Sigmoid colon (tissue), 6 donors: ENCODE measurements at regions not wholly inside any gene's neighbourhood (a gene's known extent, or its start where the extent isn't known, plus 50 kb on each side); places are given as distances from the start of the nearest gene placed in this dataset.
A peak's percentile ranks its signal among the peaks of the same experiment; 100 is the strongest.

Source experiments
- DNase-seq: peaks from one replicate; pipeline ENCODE4 v3.0.0-alpha.2; 2019
- H3K27ac ChIP-seq, 4 donors: fragments of 200-600 bp; sonication (generic); one replicate each; pipeline ENCODE4 v1.5.1; 2016 to 2019; ENCODE audit warnings: mild to moderate bottlenecking in 1 of 4
- H3K27me3 ChIP-seq, 3 donors: fragments of 200-600 bp; sonication (generic); one replicate each; pipeline ENCODE4 v1.5.1; 2019; ENCODE audit warnings: mild to moderate bottlenecking in 1 of 3
- H3K36me3 ChIP-seq, 4 donors: fragments of 200-600 bp; sonication (generic); one replicate each; pipeline ENCODE4 v1.5.1; 2016 to 2019
- H3K4me1 ChIP-seq, 4 donors: fragments of 200-600 bp; sonication (generic); one replicate each; pipeline ENCODE4 v1.5.1; 2017 to 2019
- H3K4me3 ChIP-seq, 4 donors: fragments of 200-600 bp; sonication (generic); one replicate each; pipeline ENCODE4 v1.5.1; 2017 to 2019; ENCODE audit warnings: mild to moderate bottlenecking in 2 of 4, moderate library complexity in 1 of 4
- H3K9me3 ChIP-seq, 4 donors: fragments of 200-600 bp in 3 of 4; sonication (generic) in 3 of 4; one replicate each; pipeline versions ENCODE4 v1.5.1 to v1.6.1; 2013 to 2019
- CTCF ChIP-seq, 4 experiments: fragments of 450-650 bp in 3 of 4; fragments of 200-600 bp in 1 of 4; IDR thresholded peaks; one replicate each; pipeline ENCODE4 v1.5.1; 2016 to 2019; ENCODE audit warnings: antibody characterized with exemption in 4 of 4, mild to moderate bottlenecking in 3 of 4, moderate library complexity in 2 of 4
- EP300 ChIP-seq, 4 donors: sonication (generic); formaldehyde crosslinking; IDR thresholded peaks; one replicate each; pipeline ENCODE4 v1.6.1; 2017; ENCODE audit warnings: antibody characterized with exemption in 4 of 4
- POLR2A ChIP-seq, 2 donors: fragments of 450-650 bp; IDR thresholded peaks; one replicate each; pipeline ENCODE4 v1.6.1; 2016; ENCODE audit warnings: antibody characterized with exemption in 2 of 2, mild to moderate bottlenecking in 2 of 2, moderate library complexity in 2 of 2
- POLR2AphosphoS5 ChIP-seq, 4 donors: sonication (generic); formaldehyde crosslinking; IDR thresholded peaks; one replicate each; pipeline ENCODE4 v1.6.1; 2017; ENCODE audit warnings: antibody characterized with exemption in 4 of 4
- WGBS, 2 donors: extraction: QIAGEN DNeasy Blood & Tissue Kit; methylation state at CpG; one replicate each; pipeline ENCODE4 v1.1.7; 2013; 5-methylcytosine and 5-hydroxymethylcytosine counted together
- intact Hi-C: fragments of 100-400 bp; cut with DNase I; formaldehyde crosslinking; loops from one replicate; pipeline ENCODE4 v1.15.1; 2023
- donor health status: healthy with polysubstance abuse.
- donor health status: healthy.

GRCh38 chr18:5630057-5630899 lies 86.5 kb upstream of the EPB41L3 start:
- WGBS, 2 donors = 1% methylated on average over 79 of the region's 79 CpGs
- no peaks in the 10 kb centered on the region for H3K9me3 ChIP-seq
- H3K27ac ChIP-seq = peak overlapping the region; percentile 69 to 79 (median 72)
- no peaks in the 10 kb centered on the region for H3K36me3 ChIP-seq
- intact Hi-C loops = no loop called here
- H3K4me3 ChIP-seq = peak overlapping the region; percentile 51 to 67 (median 60)
- peaks cover 0 to 25% (median 20%) of the 10 kb centered on the region in 4 donors for H3K4me1 ChIP-seq
- DNase-seq = peak; percentile 85
- TF ChIP-seq POLR2A (IDR thresholded peaks at IDR 0.05) = peak in 1 of 2 donors; percentile 34
- TF ChIP-seq POLR2AphosphoS5 (IDR thresholded peaks at IDR 0.05) = peak; percentile 6 to 47 (median 28)
- no peak for TF ChIP-seq CTCF (IDR thresholded peaks at IDR 0.05)
- H3K27me3 ChIP-seq = no peaks in the 10 kb centered on the region

GRCh38 chr18:5628512-5629255 lies 84.9 kb upstream of the EPB41L3 start:
- Histone ChIP-seq H3K4me3 (peak overlapping the region; percentile 51 to 67 (median 60)), H3K27ac (peak overlapping the region; percentile 69 to 79 (median 72)), H3K36me3 (no peaks in the 10 kb centered on the region), H3K27me3 (peaks cover 0 to 6% (median 0%) of the 10 kb centered on the region in 3 donors), H3K4me1 (peaks cover 0 to 25% (median 20%) of the 10 kb centered on the region in 4 donors), H3K9me3 (no peaks in the 10 kb centered on the region)
- peak; percentile 84 for DNase-seq
- 1% methylated on average over 90 of the region's 90 CpGs for WGBS, 2 donors
- intact Hi-C loops = loop anchor here (5.0 kb wide), 1 partner anchor 81 kb away; no protein-coding TSS in a partner anchor
- no peak for TF ChIP-seq EP300 (IDR thresholded peaks at IDR 0.05)
- peak in 1 of 4 donors; percentile 15 for TF ChIP-seq POLR2AphosphoS5 (IDR thresholded peaks at IDR 0.05)

- intact Hi-C loops = loop anchor here (5.0 kb wide), 1 partner anchor 81 kb away; no protein-coding TSS in a partner anchor
- H3K9me3 ChIP-seq = no peaks in the 10 kb centered on the region
- H3K4me3 ChIP-seq = peak overlapping the region; percentile 51 to 67 (median 60)
- 3 to 14% methylated on average over 29 of the region's 29 CpGs for WGBS, 2 donors
- H3K36me3 ChIP-seq = no peaks in the 10 kb centered on the region
- TF ChIP-seq EP300 (IDR thresholded peaks at IDR 0.05) = no peak
- no peak for TF ChIP-seq POLR2AphosphoS5 (IDR thresholded peaks at IDR 0.05)
- TF ChIP-seq POLR2A (IDR thresholded peaks at IDR 0.05) = no peak
- TF ChIP-seq CTCF (IDR thresholded peaks at IDR 0.05) = no peak
- DNase-seq = no peak
- peaks cover 0 to 25% (median 20%) of the 10 kb centered on the region in 4 donors for H3K4me1 ChIP-seq
- H3K27ac ChIP-seq = peak overlapping the region; percentile 69 to 79 (median 72)
- H3K27me3 ChIP-seq = peaks cover 0 to 8% (median 0%) of the 10 kb centered on the region in 3 donors
Measured at GRCh38 chr18:5627776-5628511, 84.1 kb upstream of the EPB41L3 start.

- TF ChIP-seq POLR2AphosphoS5 (IDR thresholded peaks at IDR 0.05) (no peak), CTCF (IDR thresholded peaks at IDR 0.05) (no peak), POLR2A (IDR thresholded peaks at IDR 0.05) (no peak), EP300 (IDR thresholded peaks at IDR 0.05) (no peak)
- Histone ChIP-seq H3K4me1 (peaks cover 0 to 25% (median 20%) of the 10 kb centered on the region in 4 donors), H3K9me3 (no peaks in the 10 kb centered on the region), H3K27me3 (peaks cover 0 to 12% (median 0%) of the 10 kb centered on the region in 3 donors), H3K27ac (no peak overlapping the region), H3K36me3 (no peaks in the 10 kb centered on the region), H3K4me3 (no peak overlapping the region)
- intact Hi-C loops = loop anchor here (5.0 kb wide), 1 partner anchor 79 kb away; no protein-coding TSS in a partner anchor
- no peak for DNase-seq
- 91 to 93% methylated on average over 2 of the region's 2 CpGs for WGBS, 2 donors
Measured at GRCh38 chr18:5626130-5626880, 82.5 kb upstream of the EPB41L3 start.
